Stimulated activated CD8-positive, alpha-beta memory T cell treated with anti-CD3 and anti-CD28 coated beads, Interleukin-2, amount 100 ng/mL, for 1 hour (primary cell): ENCODE measurements at regions not wholly inside any gene's neighbourhood (a gene's known extent, or its start where the extent isn't known, plus 50 kb on each side); places are given as distances from the start of the nearest gene placed in this dataset.
"Not testable (repeated sequence)": the region's sequence is repeated elsewhere in the genome, so short reads cannot be mapped to it uniquely, and the experiment has no call there.

Source experiments
- DNase-seq, 2 donors: peaks; one replicate each; pipeline ENCODE4 v3.0.0-alpha.2; 2020; ENCODE audit warnings: low read depth in 2 of 2

- DNase-seq = no peak
Observed at GRCh38 chr13:23947893-23948292, 50.6 kb upstream of the C1QTNF9B start.

- no peak for DNase-seq
Observed at GRCh38 chr13:23949200-23949599, 51.9 kb upstream of the C1QTNF9B start.

GRCh38 chr13:23949736-23950135, 52.4 kb upstream of the C1QTNF9B start:
- DNase-seq = no peak

GRCh38 chr13:23950736-23951510, 53.6 kb upstream of the C1QTNF9B start:
- no peak for DNase-seq

- no peak for DNase-seq
Observed at GRCh38 chr13:23952796-23953195, 55.5 kb upstream of the C1QTNF9B start.

GRCh38 chr13:23953860-23954512, 56.7 kb upstream of the C1QTNF9B start:
- DNase-seq = no peak

GRCh38 chr13:23955064-23955463, 57.8 kb upstream of the C1QTNF9B start:
- no peak for DNase-seq

GRCh38 chr13:23956106-23956505, 58.8 kb upstream of the C1QTNF9B start:
- no peak for DNase-seq

GRCh38 chr13:23957981-23958380, 60.7 kb upstream of the C1QTNF9B start:
- no peak for DNase-seq

- DNase-seq = no peak
Observed at GRCh38 chr13:23959231-23959862, 62.0 kb upstream of the C1QTNF9B start.

GRCh38 chr13:23960566-23961156, 63.4 kb upstream of the C1QTNF9B start:
- DNase-seq = no peak

GRCh38 chr13:23963184-23963931, 66.1 kb upstream of the C1QTNF9B start:
- no peak for DNase-seq

GRCh38 chr13:23963947-23964346, 66.6 kb upstream of the C1QTNF9B start:
- no peak for DNase-seq

- no peak for DNase-seq
Observed at GRCh38 chr13:23965346-23965745, 68.0 kb upstream of the C1QTNF9B start.

GRCh38 chr13:23966221-23966690, 69.0 kb upstream of the C1QTNF9B start:
- DNase-seq = no peak

- DNase-seq = no peak
Observed at GRCh38 chr13:23966691-23967615, 69.7 kb upstream of the C1QTNF9B start.

GRCh38 chr13:23967792-23968191, 70.5 kb upstream of the C1QTNF9B start:
- DNase-seq = not testable (repeated sequence)

- DNase-seq = no peak
Observed at GRCh38 chr13:23969647-23970046, 72.3 kb upstream of the C1QTNF9B start.

- DNase-seq = no peak
Observed at GRCh38 chr13:23979361-23980159, 82.3 kb upstream of the C1QTNF9B start.

- DNase-seq = peak; percentile 84
Observed at GRCh38 chr13:23980160-23980551, 82.9 kb upstream of the C1QTNF9B start.
